Stimulated activated CD4-positive, alpha-beta T cell treated with anti-CD3 and anti-CD28 coated beads, Interleukin-15, amount 100 ng/mL, for 48 hours (primary cell): ENCODE measurements at regions not wholly inside any gene's neighbourhood (a gene's known extent, or its start where the extent isn't known, plus 50 kb on each side); places are given as distances from the start of the nearest gene placed in this dataset.
"Not testable (repeated sequence)": the region's sequence is repeated elsewhere in the genome, so short reads cannot be mapped to it uniquely, and the experiment has no call there.

Experiments
- DNase-seq, 2 donors: peaks; one replicate each; pipeline ENCODE4 v3.0.0-alpha.2; 2020; ENCODE audit warnings: low read depth in 2 of 2

DNA sequence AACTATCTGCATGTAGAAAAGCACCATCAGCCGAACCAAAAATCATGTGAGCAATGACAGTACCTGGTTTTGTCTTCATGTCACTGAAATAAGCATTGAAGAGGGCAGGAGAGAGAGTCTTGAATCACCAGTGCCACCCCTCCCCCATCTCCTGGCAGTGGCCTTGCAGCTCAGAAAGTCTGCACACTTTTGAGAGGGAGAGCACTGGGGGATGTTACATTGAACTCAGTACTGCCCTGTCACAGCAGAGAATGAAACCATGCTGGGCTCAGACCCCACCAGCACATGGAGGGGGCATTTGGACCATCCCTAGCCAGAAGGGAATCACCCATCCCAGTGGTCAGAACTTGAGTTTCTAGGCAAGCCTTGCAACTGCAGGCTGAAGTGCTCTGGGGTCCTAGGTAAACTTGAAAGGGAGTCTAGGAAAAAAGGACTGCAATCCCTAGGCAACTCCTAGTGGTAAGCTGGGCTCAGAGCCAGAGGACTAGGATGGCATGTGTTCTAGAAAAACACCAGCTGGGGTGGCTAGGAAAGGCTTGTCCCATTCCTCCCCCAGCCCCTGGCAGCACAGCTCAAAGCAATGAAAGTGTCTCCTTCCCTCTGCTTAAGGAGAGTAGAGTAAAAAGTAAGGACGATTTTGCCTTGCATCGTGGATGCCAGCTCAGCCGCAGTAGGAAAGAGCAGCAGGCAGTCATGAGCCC lies 259.9 kb upstream of the MYT1L start:
- no peak for DNase-seq

DNA sequence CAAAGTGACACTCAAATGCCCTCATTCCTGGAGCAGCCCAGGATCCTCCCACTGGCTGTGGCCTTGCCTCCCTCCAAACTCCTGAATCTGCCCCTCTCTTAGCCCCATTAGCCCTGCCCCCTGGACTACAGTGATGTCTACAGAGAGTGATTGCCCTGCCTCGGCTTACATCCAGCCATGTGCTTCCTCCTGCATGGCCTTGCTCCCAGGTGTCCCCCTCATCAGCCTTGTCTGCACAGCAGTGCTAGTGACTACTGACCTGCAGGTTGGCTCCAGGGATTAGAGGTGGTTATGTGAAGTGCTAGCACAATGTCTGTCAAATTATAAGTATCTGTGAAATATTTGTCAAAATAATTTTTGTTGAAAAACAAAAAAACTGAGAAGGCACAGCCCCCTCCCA lies 259.1 kb upstream of the MYT1L start:
- DNase-seq: no peak

DNA sequence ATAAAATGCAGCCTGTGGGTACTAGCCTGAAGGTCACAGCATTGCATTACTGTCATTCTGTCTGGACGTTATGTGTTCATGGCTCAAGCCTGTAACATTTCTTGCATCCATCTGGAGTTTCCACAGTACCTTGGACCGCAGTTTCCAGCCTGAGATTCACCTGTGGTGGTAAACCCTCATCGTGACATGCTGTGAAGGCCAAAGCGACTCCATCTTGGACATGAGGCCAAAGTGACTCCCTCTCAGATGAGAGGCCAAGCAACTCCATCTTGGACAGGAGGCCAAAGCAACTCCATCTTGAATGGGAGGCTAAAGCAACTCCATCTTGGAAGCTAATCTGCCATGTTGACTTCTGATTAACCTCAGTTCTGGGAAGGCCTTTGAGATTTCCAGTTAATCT lies 257.7 kb upstream of the MYT1L start:
- DNase-seq: no peak

DNA sequence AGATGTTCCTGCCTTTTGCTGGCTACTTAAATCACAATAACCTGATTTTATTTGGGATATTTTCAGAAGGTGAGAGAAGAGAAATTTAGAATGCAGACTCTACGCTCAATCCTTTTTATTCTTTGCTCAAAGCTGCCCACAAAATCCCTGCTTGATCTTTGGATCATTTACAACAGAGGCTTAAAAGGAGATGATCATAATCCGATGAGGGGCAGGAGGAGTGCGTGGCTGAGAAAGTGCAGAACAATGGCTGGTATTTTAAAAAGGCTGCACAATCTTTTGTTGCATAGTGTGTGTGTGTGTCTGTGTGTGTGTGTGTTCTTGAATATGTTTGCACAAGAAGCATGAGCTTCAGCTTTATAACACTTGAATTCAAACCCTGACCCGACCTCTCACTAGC lies 256.3 kb upstream of the MYT1L start:
- no peak for DNase-seq

DNA sequence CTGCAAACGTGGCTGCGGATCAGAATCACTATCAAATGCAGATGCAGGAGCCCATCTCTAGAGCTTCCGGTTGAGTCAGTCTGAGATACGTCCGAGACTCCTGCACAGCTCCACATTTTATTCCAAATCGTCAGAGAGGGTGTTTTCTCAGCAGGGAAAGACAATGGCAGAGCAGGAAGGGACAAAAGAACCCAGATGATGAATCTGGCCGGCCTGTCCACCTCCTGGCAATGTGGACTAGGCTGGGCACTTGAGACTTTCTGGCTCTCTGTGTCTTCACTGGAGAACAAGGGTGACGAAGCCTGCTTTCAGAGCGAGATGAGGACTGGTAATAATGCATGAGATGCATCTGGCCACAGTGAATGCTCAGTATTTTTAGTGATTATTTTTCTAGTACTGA lies 255.9 kb upstream of the MYT1L start:
- DNase-seq: no peak

DNA sequence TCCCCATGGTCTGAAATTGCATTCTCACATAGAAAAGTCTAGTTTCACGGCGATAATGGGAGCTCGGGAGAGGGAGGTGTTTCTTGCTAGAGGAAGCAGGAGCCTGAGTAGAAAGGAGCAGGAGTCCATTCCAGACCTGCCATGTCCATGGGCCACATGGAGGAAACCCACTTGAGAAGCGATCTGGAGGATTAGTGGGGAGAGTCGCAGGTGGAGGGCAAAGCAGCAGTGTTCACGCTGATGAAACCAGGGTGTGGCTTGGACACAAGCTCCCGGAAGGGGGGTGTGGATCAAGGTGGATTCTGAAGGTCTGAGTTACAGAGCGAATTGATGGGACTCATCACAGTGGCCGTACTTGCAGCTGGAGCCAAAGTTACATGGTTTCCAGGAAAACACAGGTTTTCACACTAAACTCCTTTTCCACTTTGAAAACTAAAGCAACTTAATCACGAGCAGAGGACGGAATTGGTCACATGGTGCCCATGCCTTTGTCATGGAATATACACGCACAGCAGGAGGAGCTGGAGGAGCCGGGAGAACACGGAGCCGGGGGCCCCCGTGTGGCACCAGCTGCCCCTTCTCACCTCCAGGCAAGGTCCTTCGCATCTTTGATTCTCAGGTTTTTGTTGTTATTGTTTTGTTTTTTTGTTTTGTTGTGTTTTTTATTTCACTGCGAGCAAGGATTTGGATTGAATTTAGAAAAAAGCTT lies 255.1 kb upstream of the MYT1L start:
- no peak for DNase-seq

DNA sequence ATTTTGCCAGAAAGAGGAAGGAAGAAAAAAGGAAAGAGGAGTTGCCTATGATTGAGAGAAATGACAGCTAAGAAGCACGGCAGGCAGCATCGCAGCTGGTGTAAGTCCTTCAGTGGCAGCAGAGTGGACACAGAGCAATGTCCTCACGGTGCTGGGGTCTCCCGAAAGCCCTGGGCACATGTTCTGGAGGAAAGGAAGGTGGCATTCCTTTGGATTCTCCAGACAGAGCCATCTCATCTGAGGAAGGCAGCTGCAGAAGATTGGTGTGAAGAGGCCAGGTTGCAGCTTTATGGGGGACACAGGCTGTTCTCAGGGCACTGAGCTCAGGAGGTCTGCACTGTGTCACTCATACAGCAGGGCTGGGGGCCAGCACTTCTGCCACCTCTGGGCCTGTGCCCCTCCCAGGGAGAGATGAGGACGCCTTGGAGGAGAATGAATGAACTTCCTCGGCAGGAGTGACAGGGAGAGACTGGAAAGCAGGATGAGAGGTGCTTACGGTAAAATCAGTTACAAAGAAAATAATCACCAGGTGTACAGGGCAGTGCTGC lies 252.0 kb upstream of the MYT1L start:
- no peak for DNase-seq

DNA sequence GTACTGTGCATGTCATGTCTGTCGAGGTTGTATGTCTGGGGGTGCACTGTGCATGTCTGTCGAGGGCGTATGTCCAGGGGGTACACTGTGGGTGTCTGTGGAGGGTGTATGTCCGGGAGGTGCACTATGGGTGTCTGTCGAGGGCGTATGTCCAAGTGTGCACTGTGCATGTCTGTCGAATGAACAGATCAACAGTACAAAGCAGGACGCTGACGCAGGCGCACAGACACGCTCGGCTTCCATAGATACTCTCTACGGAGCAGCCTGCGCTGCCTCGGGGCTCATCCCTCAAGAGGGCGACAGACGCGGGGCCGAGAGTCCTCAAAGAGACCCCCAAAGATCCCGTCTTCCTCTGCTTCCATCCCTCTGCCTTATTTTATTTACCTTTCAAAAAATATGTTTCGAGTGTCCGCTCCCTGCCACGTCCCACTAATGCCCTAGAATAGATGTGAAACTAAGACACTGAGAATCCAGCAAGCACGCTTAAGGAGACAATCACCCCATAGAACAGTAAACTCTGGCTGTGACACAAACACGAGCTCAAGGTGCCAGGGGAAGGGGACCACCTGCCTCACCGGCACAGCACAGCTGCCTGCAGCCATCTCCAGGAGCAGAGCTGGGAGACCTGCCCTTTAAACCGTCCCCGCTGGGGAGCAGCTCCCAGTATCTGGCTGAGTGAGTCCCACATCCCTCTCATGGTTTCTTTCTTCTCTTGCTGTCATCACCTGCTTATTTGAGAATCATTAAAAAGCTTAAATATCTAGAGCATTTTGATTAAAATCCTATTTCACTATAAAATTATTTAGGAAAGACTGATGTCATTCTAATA lies 250.5 kb upstream of the MYT1L start:
- DNase-seq: no peak

DNA sequence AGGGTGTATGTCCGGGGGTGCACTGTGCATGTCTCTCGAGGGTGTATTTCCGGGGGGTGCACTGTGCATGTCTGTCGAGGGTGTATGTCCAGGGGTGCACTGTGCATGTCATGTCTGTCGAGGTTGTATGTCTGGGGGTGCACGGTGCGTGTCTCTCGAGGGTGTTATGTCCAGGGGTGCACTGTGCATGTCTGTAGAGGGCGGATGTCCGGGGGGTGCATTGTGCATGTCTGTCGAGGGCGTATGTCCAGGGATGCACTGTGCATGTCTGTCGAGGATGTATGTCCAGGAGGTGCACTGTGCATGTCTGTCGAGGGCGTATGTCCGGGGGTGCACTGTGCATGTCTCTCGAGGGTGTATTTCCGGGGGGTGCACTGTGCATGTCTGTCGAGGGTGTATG lies 249.8 kb upstream of the MYT1L start:
- DNase-seq: not testable (repeated sequence)

DNA sequence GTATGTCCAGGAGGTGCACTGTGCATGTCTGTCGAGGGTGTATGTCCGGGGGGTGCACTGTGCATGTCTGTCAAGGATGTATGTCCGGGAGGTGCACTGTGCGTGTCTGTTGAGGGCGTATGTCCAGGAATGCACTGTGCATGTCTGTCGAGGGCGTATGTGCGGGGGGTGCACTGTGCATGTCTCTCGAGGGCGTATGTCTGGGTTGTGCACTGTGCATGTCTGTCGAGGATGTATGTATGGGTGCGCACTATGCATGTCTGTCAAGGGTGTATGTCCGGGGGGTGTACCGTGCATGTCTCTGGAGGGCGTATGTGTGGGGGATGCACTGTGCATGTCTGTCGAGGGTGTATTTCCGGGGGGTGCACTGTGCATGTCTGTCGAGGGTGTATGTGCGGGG lies 249.3 kb upstream of the MYT1L start:
- DNase-seq: no peak

DNA sequence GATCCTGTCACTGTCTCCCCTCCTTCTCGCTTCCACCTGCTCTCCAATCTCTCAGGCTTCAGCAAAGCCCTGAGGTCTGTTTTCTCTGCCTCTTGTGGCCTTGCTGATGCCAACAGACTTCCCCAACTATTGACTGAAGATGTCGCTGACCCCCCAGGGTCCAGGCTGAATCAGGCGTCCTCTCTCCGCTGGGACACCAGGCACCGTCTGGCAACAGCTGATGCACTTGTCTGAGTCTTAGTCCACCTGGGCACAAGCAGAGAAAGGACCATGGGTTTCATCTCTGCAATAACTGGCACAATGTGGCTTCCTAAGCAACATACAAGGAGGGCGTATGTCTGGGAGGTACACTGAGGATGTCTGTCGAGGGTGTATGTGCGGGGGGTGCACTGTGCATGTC lies 248.7 kb upstream of the MYT1L start:
- no peak for DNase-seq

DNA sequence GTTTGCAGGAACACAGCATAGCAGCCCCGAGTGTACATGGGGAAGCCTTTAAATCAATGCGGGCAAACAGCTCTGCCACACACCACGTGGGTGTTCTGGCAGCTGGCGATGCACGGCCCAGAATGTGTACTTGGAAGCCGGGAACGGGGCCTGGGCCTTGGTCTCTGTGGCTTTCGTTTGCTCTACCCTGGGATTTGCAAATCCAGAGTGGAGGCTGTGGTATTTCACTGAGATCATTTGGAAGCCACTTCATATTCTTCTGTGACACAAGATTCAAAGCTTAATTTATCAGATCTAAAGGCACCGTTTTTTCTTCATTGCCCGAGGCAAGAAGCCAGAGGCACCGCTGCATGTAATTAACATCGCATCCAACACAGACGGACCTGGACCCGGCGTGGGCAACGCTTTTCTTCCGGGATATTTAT lies 246.3 kb upstream of the MYT1L start:
- DNase-seq: no peak

DNA sequence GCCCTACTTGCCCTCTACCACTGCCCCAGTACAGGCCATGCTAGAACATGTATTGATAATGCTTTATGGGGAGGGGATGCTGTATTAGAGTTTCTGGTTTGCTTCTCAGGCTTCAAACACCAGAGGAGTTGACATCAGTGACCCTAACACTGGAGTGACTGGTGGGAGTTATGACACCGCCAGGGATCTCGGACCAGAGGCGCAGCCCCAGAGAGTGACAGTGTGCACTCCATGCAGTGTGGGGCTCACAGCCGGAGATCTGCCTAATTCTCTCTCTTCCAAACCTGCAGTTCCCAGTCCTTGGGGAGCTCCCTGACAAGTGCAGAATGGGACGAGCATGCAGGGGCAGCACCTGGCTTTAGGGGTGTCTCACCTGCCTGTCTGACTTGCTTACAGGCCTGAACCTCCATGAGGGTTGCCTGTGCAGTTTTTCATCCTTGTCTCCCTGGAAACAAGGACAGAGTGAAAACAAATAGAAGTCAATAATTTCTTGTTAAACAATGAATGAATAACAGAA lies 244.9 kb upstream of the MYT1L start:
- DNase-seq: no peak

DNA sequence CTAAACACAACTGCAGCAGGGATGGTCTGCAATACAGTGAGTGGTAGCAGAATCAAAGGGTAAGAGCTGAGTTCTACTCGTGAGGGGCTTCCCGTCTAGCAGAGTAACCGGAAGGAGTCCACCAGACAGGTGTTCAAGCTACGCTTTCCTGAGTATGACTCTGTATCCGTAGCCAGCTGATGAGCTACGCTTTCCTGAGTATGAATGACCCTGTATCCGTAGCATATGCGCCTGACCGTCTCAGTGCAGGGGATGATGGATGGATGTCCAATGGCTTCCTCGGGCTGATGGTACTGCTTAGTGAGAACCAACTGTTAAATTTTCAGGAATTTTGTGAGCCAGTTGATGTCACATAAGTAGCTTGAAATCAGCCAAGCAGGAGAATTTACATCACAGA lies 244.1 kb upstream of the MYT1L start:
- DNase-seq: no peak

DNA sequence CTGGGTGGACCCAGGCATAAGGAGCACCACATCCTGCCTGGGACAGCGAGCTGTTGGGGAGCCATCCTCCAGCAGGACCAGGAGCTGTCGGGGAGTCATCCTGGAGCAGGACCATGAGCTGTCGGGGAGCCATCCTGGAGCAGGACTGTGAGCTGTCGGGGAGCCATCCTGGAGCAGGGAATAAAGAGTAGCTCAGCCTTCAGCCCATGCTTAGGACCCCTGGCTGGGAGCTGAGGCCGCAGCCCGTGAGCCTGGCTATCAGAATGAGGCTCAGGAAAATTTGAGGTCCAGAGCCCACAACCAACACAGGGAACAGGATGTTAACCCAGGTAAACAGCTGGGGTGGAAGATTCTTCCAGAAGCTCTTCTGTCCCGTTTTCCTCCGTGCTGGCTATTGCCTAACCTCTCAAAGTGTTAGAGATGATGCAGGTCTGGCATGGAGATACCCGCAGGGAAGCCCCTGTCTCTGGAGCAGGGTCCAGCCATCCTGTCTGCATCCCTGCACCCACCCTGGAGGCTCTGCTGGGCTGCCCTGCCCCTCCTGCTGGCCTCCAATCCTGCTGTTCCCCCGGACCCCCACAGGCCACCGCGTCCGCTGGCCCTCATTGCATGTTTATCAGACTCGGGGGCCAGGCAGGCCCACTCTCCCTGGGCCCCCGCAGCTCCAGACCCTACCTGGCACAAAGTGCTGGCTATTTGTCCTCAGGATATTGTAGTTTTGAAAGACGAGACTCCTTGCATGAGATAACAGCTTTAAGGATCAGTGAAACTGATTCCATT lies 243.5 kb upstream of the MYT1L start:
- no peak for DNase-seq

DNA sequence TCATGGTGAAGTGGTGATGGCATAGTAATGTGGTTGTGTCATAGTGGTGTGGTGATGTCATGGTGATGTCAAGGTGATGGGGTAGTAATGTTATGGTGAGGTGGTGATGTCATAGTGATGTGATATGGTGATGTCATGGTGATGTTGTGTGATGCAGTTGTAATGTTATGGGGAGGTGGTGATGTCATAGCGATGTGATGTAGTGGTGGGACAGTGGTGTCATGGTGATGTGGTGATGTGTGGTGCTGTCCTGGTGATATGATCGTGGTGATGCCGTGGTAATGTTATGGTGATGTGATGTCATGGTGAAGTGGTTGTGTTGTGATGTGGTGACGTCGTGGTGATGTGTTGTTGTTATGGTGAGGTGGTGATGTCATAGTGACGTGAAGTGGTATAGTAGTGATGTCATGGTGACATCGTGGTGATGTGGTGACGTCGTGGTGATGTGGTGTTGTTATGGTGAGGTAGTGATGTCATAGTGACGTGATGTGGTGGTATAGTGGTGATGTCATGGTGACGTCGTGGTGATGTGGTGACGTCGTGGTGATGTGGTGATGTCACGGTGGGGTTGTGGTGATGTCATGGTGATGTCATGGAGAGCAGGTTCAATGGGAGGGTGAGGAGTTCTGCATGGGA lies 242.7 kb upstream of the MYT1L start:
- no peak for DNase-seq

DNA sequence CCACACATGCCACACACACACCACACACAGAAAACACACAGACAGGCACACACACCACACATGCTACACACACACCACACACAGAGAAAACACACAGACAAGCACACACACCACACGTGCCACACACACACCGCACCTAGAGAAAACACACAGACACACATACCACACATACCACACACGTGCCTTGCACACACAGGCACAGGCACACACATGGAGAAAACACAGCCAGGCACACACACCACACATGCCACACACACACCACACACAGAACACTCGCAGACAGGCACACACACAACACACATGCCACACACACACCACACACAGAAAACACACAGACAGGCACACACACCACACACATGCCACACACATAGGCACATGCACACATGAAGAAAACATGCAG lies 242.1 kb upstream of the MYT1L start:
- DNase-seq: no peak

DNA sequence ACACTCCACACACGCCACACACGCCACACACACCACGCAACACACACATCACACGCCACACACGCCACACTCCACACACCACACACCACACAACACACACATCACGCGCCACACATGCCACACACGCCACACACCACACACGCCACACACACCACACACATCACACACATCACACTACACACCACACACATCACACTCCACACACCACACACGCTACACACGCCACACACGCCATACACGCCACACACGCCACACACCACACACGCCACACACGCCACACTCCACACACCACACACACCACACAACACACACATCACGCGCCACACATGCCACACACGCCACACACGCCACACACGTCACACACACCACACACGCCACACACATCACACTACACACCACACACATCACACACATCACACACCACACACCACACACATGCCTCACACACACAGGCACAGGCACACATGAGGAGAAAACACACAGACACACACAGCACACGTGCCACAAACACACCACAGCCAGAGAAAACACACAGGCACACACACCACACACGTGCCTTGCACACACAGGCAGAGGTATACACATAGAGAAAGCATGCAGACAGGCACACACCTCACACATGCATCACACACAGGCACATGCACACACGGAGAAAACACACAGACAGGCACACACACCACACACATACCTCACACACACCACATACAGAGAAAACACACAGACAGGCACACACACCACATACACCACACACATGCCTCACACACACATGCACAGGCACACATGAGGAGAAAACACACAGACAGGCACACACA lies 241.5 kb upstream of the MYT1L start:
- DNase-seq: no peak

DNA sequence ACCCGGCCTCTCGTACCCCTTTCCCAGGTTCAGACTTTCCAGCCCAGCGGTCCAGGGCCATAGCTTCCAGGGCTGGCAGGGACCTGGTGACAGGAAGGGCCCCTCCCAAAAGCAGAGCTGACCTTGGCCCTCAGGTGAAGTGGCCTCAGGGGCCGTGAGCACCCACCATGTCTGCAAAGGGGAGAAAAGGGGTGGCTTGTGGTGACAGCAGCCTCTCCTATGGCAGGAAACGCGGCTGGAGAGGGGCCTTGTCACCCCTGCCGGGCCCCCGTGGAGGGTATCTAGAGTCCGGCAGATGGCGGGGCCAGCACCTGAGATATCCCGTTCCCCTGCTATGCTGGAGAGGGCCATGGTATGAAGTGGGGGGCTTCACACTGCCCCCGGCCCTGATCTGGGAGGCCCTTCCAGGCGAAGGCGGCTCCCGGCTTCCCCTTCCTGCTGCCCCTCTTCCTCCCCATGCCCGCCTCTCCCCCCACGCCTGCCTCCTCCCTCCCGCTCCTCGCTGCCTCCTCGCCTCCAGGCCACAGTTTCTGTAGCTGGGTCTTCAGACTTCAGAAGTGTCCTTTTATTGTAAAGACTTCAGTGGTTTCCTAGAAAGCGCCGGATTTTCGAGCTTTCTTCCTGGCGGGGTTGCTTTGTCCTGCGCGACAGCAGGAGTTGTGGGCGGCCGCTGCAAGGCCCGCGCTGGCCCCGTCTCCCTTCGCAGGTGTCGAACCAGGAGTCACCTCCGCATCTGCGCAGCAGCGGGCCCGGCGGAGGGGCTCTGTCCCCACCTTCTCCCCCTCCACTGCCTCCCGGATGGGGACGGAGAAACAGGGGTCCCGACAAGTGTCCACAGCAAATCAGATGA lies 240.5 kb upstream of the MYT1L start:
- DNase-seq: no peak
